ENCODE measurements at regions not wholly inside any gene's neighbourhood (a gene's known extent, or its start where the extent isn't known, plus 50 kb on each side); places are given as distances from the start of the nearest gene placed in this dataset.

DNA sequence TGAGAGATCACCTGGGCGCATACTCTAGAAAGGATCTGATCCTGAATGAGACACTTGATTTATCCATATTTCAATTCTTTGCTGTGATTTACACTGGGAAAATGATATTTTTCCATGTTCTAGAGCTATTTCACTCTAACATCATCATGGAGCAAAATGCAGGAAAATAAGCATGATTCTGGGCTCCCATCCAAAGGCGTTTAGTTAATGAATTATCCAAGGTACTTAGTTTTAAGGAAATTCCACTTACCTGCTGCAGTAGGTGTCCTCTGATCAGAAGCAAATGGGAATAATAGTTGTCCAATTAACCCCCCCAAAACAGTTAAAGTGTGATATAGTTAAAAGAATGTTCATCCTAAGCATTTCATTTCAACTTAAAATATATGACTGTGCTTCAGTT is 204.5 kb upstream of the PRKD1 start:
- Histone ChIP-seq H3K9me3 (no peaks in the 10 kb centered on the region), H3K36me3 (no peaks in the 10 kb centered on the region), H3K4me1 (no peaks in the 10 kb centered on the region), H3K4me3 (ENCODE audit: low read depth, low read length) (no peak overlapping the region), H3K27me3 (no peaks in the 10 kb centered on the region)
- TF ChIP-seq, protein P1, sequence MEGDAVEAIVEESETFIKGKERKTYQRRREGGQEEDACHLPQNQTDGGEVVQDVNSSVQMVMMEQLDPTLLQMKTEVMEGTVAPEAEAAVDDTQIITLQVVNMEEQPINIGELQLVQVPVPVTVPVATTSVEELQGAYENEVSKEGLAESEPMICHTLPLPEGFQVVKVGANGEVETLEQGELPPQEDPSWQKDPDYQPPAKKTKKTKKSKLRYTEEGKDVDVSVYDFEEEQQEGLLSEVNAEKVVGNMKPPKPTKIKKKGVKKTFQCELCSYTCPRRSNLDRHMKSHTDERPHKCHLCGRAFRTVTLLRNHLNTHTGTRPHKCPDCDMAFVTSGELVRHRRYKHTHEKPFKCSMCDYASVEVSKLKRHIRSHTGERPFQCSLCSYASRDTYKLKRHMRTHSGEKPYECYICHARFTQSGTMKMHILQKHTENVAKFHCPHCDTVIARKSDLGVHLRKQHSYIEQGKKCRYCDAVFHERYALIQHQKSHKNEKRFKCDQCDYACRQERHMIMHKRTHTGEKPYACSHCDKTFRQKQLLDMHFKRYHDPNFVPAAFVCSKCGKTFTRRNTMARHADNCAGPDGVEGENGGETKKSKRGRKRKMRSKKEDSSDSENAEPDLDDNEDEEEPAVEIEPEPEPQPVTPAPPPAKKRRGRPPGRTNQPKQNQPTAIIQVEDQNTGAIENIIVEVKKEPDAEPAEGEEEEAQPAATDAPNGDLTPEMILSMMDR (IDR thresholded peaks at IDR 0.05; ENCODE audit: low read depth, low read length): no peak
- no peak for DNase-seq

DNA sequence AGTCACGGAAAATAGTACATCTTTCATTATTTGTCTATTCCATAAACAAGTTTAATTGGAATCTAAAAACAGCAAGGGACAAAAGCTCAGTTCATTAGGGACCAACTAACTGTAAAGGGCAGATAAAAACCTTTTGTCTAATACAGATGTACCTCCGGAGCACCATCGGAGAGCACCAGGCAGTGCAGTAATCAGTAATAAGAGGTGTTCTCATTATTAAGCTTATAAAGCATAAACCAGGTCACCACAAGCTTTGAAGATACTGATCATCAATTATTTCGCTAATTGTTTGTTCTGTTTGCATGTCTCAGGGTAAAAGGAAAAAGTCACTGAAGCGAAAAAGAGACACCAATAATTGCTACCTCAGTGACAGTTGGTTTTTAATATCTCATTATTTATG is 207.3 kb upstream of the PRKD1 start:
- no peak overlapping the region for H3K4me3 ChIP-seq (ENCODE audit: low read depth, low read length)
- H3K36me3 ChIP-seq: no peaks in the 10 kb centered on the region
- no peaks in the 10 kb centered on the region for H3K4me1 ChIP-seq
- TF ChIP-seq, protein P1 (IDR thresholded peaks at IDR 0.05; ENCODE audit: low read depth, low read length): no peak
- no peaks in the 10 kb centered on the region for H3K27me3 ChIP-seq
- H3K9me3 ChIP-seq: no peaks in the 10 kb centered on the region
- no peak for DNase-seq

DNA sequence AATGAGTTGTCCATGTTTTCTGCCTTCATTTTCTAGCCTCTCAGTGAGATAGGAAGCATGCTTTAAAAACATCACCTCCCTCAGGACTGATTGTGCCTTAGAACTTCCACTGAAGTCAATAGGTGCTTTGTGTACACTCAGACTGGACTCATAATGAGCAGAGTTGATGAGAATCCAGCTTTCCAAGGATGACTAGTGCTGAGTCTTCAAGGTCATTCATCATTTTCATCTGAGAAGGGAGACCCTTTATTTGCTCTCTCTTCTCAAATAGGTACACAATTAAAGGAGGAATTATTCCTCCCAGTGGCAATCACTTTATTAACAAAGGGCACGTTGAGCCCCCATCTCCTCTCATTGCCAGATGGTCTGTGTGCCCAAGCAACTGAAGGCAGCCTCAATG is 210.9 kb upstream of the PRKD1 start:
- TF ChIP-seq, protein P1 (IDR thresholded peaks at IDR 0.05; ENCODE audit: low read depth, low read length): no peak
- H3K4me3 ChIP-seq (ENCODE audit: low read depth, low read length): no peak overlapping the region
- H3K36me3 ChIP-seq: no peaks in the 10 kb centered on the region
- no peaks in the 10 kb centered on the region for H3K4me1 ChIP-seq
- no peaks in the 10 kb centered on the region for H3K27me3 ChIP-seq
- H3K9me3 ChIP-seq: no peaks in the 10 kb centered on the region
- no peak for DNase-seq

DNA sequence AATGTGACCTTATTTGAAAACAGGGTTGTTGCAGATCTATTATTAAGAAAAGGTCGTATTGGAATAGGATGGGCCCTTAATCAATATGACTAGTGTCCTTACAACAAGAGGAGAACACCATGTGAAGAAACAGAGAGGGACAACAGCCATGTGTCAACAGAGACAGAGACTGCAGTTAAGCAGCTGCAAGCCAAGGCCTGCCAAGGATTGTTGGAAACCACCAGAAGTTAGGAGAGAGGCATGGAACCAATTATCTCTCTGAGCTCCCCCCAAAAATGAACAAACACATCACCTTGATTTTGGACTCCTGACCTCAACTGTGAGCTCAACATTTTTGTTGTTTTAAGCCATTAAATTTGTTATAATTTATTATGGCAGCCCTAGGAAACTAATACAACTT is 214.6 kb upstream of the PRKD1 start:
- H3K36me3 ChIP-seq: no peaks in the 10 kb centered on the region
- H3K27me3 ChIP-seq: no peaks in the 10 kb centered on the region
- no peaks in the 10 kb centered on the region for H3K9me3 ChIP-seq
- H3K4me3 ChIP-seq (ENCODE audit: low read depth, low read length): no peak overlapping the region
- no peaks in the 10 kb centered on the region for H3K4me1 ChIP-seq
- TF ChIP-seq, protein P1 (IDR thresholded peaks at IDR 0.05; ENCODE audit: low read depth, low read length): no peak
- DNase-seq: no peak

DNA sequence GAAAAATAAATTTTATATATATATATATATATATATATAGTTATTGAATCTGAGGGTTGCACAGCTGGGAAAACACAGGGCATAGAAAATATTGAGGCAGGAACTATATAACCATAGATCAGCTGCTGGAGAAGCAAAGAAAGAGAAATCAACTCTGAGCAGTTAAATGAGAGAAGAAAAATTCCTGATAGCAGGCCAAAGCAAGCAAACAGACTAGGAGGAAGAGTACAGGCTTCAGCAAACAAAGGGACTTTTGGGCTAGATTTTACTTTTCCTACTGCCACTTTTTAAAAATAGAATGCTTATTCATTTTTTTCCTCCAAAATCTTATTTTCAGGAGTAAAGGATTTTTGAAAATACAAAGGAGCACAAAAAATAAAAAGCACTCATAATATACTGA is 216.0 kb upstream of the PRKD1 start:
- H3K36me3 ChIP-seq: no peaks in the 10 kb centered on the region
- H3K4me3 ChIP-seq (ENCODE audit: low read depth, low read length): no peak overlapping the region
- H3K4me1 ChIP-seq: no peaks in the 10 kb centered on the region
- H3K9me3 ChIP-seq: no peaks in the 10 kb centered on the region
- TF ChIP-seq, protein P1 (IDR thresholded peaks at IDR 0.05; ENCODE audit: low read depth, low read length): no peak
- DNase-seq: no peak
- H3K27me3 ChIP-seq: no peaks in the 10 kb centered on the region

DNA sequence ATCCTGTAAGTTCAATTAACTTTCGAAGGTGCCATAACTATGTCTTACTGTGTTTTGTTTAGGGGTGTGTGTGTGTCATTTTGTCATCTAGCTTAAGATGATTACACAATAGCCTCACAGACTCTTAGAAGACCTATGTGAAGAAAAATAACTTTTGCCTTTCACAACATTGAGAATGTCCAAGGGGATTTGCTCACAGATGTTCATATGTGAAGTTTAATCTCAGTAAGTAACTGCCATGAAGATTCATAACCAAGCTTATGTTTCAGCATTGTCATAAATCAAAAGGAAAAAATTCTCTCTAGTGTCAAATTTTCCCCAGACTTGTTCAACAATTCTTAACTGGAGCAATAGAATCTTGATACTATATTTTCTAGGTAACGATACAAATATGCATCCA is 226.1 kb upstream of the PRKD1 start:
- Histone ChIP-seq H3K27me3 (0 out of 2 replicates have a peak, but pooled peaks cover 2% of the 10 kb centered on the region), H3K4me3 (ENCODE audit: low read depth, low read length) (no peak overlapping the region), H3K9me3 (no peaks in the 10 kb centered on the region), H3K4me1 (no peaks in the 10 kb centered on the region), H3K36me3 (no peaks in the 10 kb centered on the region)
- no peak for DNase-seq
- TF ChIP-seq, protein P1 (IDR thresholded peaks at IDR 0.05; ENCODE audit: low read depth, low read length): no peak
